ENCODE measurements at regions not wholly inside any gene's neighbourhood (a gene's known extent, or its start where the extent isn't known, plus 50 kb on each side); places are given as distances from the start of the nearest gene placed in this dataset.
"Not testable (repeated sequence)": the region's sequence is repeated elsewhere in the genome, so short reads cannot be mapped to it uniquely, and the experiment has no call there.

DNA sequence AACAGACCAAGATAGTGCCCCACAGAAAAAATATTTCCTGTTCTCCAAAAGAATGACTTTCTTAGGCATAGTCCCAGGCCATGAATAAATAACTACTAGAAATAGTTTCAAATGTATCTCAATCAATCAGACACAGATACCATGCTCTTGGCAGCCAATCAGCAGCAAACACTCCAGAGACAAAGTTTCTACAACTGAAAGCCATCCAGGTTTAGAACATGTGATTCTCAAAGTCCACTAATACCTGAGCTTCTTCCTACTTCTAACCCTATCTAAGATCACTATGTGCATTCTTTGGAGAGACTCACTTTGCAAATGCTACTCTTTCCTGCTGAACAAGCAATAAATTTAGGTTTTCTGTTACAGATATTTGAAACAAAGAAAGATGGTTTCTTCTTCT lies 425.8 kb upstream of the GRIN3A start:
- Histone ChIP-seq H3K36me3 (ENCODE audit: low read depth) (no peaks in the 10 kb centered on the region), H3K9me2 (ENCODE audit: insufficient read depth) (no peaks in the 10 kb centered on the region), H3K27ac (no peak overlapping the region), H3K4me1 (replicated peaks; ENCODE audit: insufficient read depth) (no peaks in the 10 kb centered on the region), H2AFZ (no peak overlapping the region), H3K79me2 (ENCODE audit: low read depth) (no peaks in the 10 kb centered on the region), H3K4me2 (no peak overlapping the region), H3K9me3 (ENCODE audit: insufficient read depth, low read depth) (no peaks in the 10 kb centered on the region), H4K20me1 (ENCODE audit: insufficient read depth) (no peaks in the 10 kb centered on the region), H3K27me3 (ENCODE audit: insufficient read depth, low read depth) (no peaks in the 10 kb centered on the region), H3K4me3 (no peak overlapping the region), H3F3A (ENCODE audit: insufficient read depth, low read depth) (no peaks in the 10 kb centered on the region)
- ChIA-PET POLR2A (ENCODE audit: unreplicated experiment) (no interaction called here), CTCF (no interaction called here)
- no peak for TF ChIP-seq EZH2 (IDR thresholded peaks at IDR 0.05; ENCODE audit: low read depth)
- TF ChIP-seq, protein P1, sequence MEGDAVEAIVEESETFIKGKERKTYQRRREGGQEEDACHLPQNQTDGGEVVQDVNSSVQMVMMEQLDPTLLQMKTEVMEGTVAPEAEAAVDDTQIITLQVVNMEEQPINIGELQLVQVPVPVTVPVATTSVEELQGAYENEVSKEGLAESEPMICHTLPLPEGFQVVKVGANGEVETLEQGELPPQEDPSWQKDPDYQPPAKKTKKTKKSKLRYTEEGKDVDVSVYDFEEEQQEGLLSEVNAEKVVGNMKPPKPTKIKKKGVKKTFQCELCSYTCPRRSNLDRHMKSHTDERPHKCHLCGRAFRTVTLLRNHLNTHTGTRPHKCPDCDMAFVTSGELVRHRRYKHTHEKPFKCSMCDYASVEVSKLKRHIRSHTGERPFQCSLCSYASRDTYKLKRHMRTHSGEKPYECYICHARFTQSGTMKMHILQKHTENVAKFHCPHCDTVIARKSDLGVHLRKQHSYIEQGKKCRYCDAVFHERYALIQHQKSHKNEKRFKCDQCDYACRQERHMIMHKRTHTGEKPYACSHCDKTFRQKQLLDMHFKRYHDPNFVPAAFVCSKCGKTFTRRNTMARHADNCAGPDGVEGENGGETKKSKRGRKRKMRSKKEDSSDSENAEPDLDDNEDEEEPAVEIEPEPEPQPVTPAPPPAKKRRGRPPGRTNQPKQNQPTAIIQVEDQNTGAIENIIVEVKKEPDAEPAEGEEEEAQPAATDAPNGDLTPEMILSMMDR (conservative IDR thresholded peaks at IDR 0.05) = no peak
- intact Hi-C loops (cut with micrococcal nuclease; ENCODE audit: unreplicated experiment) = no loop called here
- DNase-seq = no peak
- no TSS peak for BruUV-seq (replicated peaks)

DNA sequence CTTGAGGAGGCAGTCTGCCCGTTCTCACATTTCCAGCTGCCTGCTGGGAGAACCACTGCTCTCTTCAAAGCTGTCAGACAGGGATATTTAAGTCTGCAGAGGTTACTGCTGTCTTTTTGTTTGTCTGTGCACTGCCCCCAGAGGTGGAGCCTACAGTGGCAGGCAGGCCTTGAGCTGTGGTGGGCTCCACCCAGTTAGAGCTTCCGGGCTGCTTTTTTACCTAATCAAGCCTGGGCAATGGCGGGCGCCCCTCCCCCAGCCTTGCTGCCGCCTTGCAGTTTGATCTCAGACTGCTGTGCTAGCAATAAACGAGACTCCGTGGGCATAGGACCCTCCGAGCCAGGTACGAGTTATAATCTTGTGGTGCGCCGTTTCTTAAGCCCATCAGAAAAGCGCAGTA lies 414.6 kb upstream of the GRIN3A start:
- not testable (repeated sequence) for BruUV-seq (replicated peaks)

DNA sequence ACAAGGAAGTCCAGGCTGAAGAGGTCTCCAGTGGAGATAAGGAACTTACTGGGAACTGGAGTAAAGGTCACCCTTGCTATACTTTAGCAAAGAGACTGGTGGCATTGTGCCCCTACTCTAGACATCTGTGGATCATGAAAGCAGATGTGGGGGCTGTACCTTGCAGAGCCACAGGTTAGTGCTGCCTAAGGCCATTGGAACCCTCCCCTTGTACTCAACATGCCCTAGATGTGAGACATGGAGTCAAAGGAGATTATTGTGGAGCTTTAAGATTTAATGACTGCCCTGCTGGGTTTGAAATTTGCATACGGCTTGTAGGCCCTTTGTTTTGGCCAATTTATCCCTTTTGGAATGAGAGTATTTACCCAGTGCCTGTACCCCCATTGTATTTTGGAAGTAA lies 397.3 kb upstream of the GRIN3A start:
- TF ChIP-seq, protein P1 (conservative IDR thresholded peaks at IDR 0.05) = no peak
- TF ChIP-seq EZH2 (IDR thresholded peaks at IDR 0.05; ENCODE audit: low read depth) = no peak
- ChIA-PET CTCF (no interaction called here), POLR2A (ENCODE audit: unreplicated experiment) (no interaction called here)
- intact Hi-C loops (cut with micrococcal nuclease; ENCODE audit: unreplicated experiment) = no loop called here
- no TSS peak for BruUV-seq (replicated peaks)
- Histone ChIP-seq H3K79me2 (ENCODE audit: low read depth) (no peaks in the 10 kb centered on the region), H3K27me3 (ENCODE audit: insufficient read depth, low read depth) (no peaks in the 10 kb centered on the region), H3K36me3 (ENCODE audit: low read depth) (no peaks in the 10 kb centered on the region), H3K9me2 (ENCODE audit: insufficient read depth) (no peaks in the 10 kb centered on the region; the same call in 1 of the 2 replicates), H4K20me1 (ENCODE audit: insufficient read depth) (no peaks in the 10 kb centered on the region), H3K4me1 (replicated peaks; ENCODE audit: insufficient read depth) (no peaks in the 10 kb centered on the region), H3K9me3 (ENCODE audit: insufficient read depth, low read depth) (no peaks in the 10 kb centered on the region), H2AFZ (no peak overlapping the region), H3K4me2 (no peak overlapping the region), H3F3A (ENCODE audit: insufficient read depth, low read depth) (no peaks in the 10 kb centered on the region), H3K4me3 (no peak overlapping the region), H3K27ac (no peak overlapping the region)
- DNase-seq = no peak

More for the DNA sequence above, 414.6 kb upstream of the GRIN3A start:
- intact Hi-C loops (cut with micrococcal nuclease; ENCODE audit: unreplicated experiment); H3K79me2 ChIP-seq (ENCODE audit: low read depth); H3K4me2 ChIP-seq; H3K27me3 ChIP-seq (ENCODE audit: insufficient read depth, low read depth); DNase-seq; H3K36me3 ChIP-seq (ENCODE audit: low read depth); H3K4me1 ChIP-seq (replicated peaks; ENCODE audit: insufficient read depth); POLR2A ChIA-PET (ENCODE audit: unreplicated experiment); H3K4me3 ChIP-seq; H3K9me2 ChIP-seq (ENCODE audit: insufficient read depth); H2AFZ ChIP-seq; H3K9me3 ChIP-seq (ENCODE audit: insufficient read depth, low read depth); H3K27ac ChIP-seq; CTCF ChIA-PET; H3F3A ChIP-seq (ENCODE audit: insufficient read depth, low read depth); H4K20me1 ChIP-seq (ENCODE audit: insufficient read depth): not testable (repeated sequence)

DNA sequence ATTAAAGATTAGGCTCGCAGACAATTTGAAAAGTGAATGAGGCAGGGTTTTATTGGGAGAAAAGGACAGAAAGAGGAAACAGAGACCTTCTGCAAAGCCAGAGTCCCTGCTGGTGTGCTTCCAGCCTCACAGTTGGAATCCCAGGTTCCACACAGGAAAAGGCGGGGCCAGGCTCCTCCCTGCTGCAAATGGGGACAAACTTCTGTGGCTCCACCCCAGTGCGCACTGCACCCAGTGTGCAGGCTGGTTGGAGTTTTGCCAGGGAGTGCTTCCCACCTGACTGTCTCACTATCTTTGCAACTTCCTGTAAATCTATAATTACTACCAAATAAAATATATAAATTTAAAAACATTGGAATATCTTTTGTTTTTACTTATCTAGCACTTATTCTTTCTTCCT lies 386.0 kb upstream of the GRIN3A start:
- Histone ChIP-seq H3K36me3 (ENCODE audit: low read depth) (no peaks in the 10 kb centered on the region), H3K27ac (no peak overlapping the region), H3F3A (ENCODE audit: insufficient read depth, low read depth) (no peaks in the 10 kb centered on the region), H3K9me3 (ENCODE audit: insufficient read depth, low read depth) (no peaks in the 10 kb centered on the region), H3K27me3 (ENCODE audit: insufficient read depth, low read depth) (no peaks in the 10 kb centered on the region), H3K4me3 (no peak overlapping the region), H3K4me1 (replicated peaks; ENCODE audit: insufficient read depth) (no peaks in the 10 kb centered on the region), H3K9me2 (ENCODE audit: insufficient read depth) (no peaks in the 10 kb centered on the region), H2AFZ (no peak overlapping the region), H4K20me1 (ENCODE audit: insufficient read depth) (no peaks in the 10 kb centered on the region), H3K4me2 (no peak overlapping the region), H3K79me2 (ENCODE audit: low read depth) (no peaks in the 10 kb centered on the region)
- CTCF ChIA-PET = no interaction called here
- POLR2A ChIA-PET (ENCODE audit: unreplicated experiment) = no interaction called here
- DNase-seq = no peak
- intact Hi-C loops (cut with micrococcal nuclease; ENCODE audit: unreplicated experiment) = no loop called here
- no TSS peak for BruUV-seq (replicated peaks)
- no peak for TF ChIP-seq EZH2 (IDR thresholded peaks at IDR 0.05; ENCODE audit: low read depth)
- TF ChIP-seq, protein P1 (conservative IDR thresholded peaks at IDR 0.05) = no peak
